ENCODE measurements at regions not wholly inside any gene's neighbourhood (a gene's known extent, or its start where the extent isn't known, plus 50 kb on each side); places are given as distances from the start of the nearest gene placed in this dataset.

DNA sequence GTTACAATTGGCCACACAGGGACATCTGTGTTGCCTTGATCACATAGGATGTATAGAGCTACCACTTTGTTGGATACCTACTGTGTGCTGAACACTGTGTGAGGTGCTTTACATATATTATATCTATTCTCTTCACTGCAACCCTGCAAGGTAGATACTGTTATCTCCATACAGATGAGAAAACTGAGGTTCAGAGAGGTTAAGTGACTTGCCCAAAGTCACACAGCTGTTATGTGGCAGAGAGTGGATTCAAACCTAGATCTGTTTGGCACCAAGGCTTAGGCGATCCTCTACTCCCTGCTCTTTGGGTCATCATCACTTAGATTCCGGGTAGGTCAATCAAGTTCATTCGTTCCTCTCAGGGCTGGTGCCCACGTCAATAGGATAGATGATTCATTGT lies 260.5 kb upstream of the IRX3 start:
- Histone ChIP-seq H2AFZ (ENCODE audit: low read depth, low read length) (no peak overlapping the region), H4K20me1 (ENCODE audit: insufficient read depth) (no peaks in the 10 kb centered on the region), H3F3A (ENCODE audit: insufficient read depth, low read length, poor library complexity, severe bottlenecking) (no peaks in the 10 kb centered on the region), H3K27me3 (ENCODE audit: insufficient read depth, low read depth, low read length) (peaks cover 7% of the 10 kb centered on the region), H3K9me3 (ENCODE audit: low read length) (no peaks in the 10 kb centered on the region), H3K9ac (ENCODE audit: low read length) (no peak overlapping the region), H3K27ac (ENCODE audit: low read length) (peak overlapping the region; percentile 80), H3K79me2 (replicated peaks; ENCODE audit: insufficient read depth, low read length) (no peaks in the 10 kb centered on the region), H3K9me2 (ENCODE audit: insufficient read depth, low read length) (no peaks in the 10 kb centered on the region), H3K4me2 (ENCODE audit: low read length) (no peak overlapping the region), H3K4me3 (ENCODE audit: low read length) (no peak overlapping the region), H3K36me3 (ENCODE audit: insufficient read depth, low read length) (no peaks in the 10 kb centered on the region)
- TF ChIP-seq TAF1 (IDR thresholded peaks at IDR 0.05; ENCODE audit: low read depth) (no peak), MXI1 (conservative IDR thresholded peaks at IDR 0.05; ENCODE audit: poor library complexity, severe bottlenecking) (no peak), EZH2 (IDR thresholded peaks at IDR 0.05; ENCODE audit: borderline replicate concordance, insufficient read depth, low read length, poor library complexity, severe bottlenecking) (no peak), SMC3 (conservative IDR thresholded peaks at IDR 0.05; ENCODE audit: poor library complexity) (no peak), EP300 (conservative IDR thresholded peaks at IDR 0.05; ENCODE audit: poor library complexity, severe bottlenecking) (no peak), POLR2AphosphoS5 (IDR thresholded peaks at IDR 0.05) (no peak), RAD21 (conservative IDR thresholded peaks at IDR 0.05) (no peak)
- TF ChIP-seq, protein P1, sequence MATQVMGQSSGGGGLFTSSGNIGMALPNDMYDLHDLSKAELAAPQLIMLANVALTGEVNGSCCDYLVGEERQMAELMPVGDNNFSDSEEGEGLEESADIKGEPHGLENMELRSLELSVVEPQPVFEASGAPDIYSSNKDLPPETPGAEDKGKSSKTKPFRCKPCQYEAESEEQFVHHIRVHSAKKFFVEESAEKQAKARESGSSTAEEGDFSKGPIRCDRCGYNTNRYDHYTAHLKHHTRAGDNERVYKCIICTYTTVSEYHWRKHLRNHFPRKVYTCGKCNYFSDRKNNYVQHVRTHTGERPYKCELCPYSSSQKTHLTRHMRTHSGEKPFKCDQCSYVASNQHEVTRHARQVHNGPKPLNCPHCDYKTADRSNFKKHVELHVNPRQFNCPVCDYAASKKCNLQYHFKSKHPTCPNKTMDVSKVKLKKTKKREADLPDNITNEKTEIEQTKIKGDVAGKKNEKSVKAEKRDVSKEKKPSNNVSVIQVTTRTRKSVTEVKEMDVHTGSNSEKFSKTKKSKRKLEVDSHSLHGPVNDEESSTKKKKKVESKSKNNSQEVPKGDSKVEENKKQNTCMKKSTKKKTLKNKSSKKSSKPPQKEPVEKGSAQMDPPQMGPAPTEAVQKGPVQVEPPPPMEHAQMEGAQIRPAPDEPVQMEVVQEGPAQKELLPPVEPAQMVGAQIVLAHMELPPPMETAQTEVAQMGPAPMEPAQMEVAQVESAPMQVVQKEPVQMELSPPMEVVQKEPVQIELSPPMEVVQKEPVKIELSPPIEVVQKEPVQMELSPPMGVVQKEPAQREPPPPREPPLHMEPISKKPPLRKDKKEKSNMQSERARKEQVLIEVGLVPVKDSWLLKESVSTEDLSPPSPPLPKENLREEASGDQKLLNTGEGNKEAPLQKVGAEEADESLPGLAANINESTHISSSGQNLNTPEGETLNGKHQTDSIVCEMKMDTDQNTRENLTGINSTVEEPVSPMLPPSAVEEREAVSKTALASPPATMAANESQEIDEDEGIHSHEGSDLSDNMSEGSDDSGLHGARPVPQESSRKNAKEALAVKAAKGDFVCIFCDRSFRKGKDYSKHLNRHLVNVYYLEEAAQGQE (IDR thresholded peaks at IDR 0.05; ENCODE audit: borderline replicate concordance): no peak
- TF ChIP-seq, protein P2, sequence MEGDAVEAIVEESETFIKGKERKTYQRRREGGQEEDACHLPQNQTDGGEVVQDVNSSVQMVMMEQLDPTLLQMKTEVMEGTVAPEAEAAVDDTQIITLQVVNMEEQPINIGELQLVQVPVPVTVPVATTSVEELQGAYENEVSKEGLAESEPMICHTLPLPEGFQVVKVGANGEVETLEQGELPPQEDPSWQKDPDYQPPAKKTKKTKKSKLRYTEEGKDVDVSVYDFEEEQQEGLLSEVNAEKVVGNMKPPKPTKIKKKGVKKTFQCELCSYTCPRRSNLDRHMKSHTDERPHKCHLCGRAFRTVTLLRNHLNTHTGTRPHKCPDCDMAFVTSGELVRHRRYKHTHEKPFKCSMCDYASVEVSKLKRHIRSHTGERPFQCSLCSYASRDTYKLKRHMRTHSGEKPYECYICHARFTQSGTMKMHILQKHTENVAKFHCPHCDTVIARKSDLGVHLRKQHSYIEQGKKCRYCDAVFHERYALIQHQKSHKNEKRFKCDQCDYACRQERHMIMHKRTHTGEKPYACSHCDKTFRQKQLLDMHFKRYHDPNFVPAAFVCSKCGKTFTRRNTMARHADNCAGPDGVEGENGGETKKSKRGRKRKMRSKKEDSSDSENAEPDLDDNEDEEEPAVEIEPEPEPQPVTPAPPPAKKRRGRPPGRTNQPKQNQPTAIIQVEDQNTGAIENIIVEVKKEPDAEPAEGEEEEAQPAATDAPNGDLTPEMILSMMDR (IDR thresholded peaks at IDR 0.05; ENCODE audit: poor library complexity, severe bottlenecking): no peak

DNA sequence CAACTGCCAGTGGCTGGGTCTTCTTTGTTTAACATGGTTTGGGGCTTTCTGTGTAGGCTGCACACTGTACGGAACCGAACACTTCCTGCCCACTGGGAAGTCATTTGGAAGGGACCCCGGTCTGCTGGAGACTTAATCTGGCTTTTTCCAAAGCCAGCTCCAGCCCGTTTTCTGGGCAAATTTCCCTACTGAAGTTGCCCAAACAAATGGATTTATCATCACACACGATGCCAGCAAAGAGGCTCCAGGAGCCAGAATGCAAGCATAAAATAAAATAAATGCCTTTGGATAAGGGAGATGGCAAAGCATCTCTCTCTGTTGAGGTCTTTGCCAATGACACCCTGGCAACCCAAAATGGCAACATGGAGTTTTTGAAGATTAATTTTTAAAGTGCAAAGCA lies 259.9 kb upstream of the IRX3 start:
- Histone ChIP-seq H3K36me3 (ENCODE audit: insufficient read depth, low read length) (no peaks in the 10 kb centered on the region), H3K9me3 (ENCODE audit: low read length) (no peaks in the 10 kb centered on the region), H3K27ac (ENCODE audit: low read length) (peak overlapping the region; percentile 80), H4K20me1 (ENCODE audit: insufficient read depth) (no peaks in the 10 kb centered on the region), H3K4me3 (ENCODE audit: low read length) (peak overlapping the region; percentile 50), H3K27me3 (ENCODE audit: insufficient read depth, low read depth, low read length) (peaks cover 7% of the 10 kb centered on the region), H3K9me2 (ENCODE audit: insufficient read depth, low read length) (no peaks in the 10 kb centered on the region), H3K9ac (ENCODE audit: low read length) (peak overlapping the region; percentile 51), H3K4me2 (ENCODE audit: low read length) (peak overlapping the region; percentile 45), H3K79me2 (replicated peaks; ENCODE audit: insufficient read depth, low read length) (no peaks in the 10 kb centered on the region), H3F3A (ENCODE audit: insufficient read depth, low read length, poor library complexity, severe bottlenecking) (no peaks in the 10 kb centered on the region), H2AFZ (ENCODE audit: low read depth, low read length) (no peak overlapping the region)
- no peak for TF ChIP-seq POLR2AphosphoS5 (IDR thresholded peaks at IDR 0.05)
- no peak for TF ChIP-seq RAD21 (conservative IDR thresholded peaks at IDR 0.05)
- no peak for TF ChIP-seq MXI1 (conservative IDR thresholded peaks at IDR 0.05; ENCODE audit: poor library complexity, severe bottlenecking)
- no peak for TF ChIP-seq SMC3 (conservative IDR thresholded peaks at IDR 0.05; ENCODE audit: poor library complexity)
- TF ChIP-seq, protein P1 (IDR thresholded peaks at IDR 0.05; ENCODE audit: borderline replicate concordance): no peak
- TF ChIP-seq, protein P2 (IDR thresholded peaks at IDR 0.05; ENCODE audit: poor library complexity, severe bottlenecking): no peak
- TF ChIP-seq EP300 (conservative IDR thresholded peaks at IDR 0.05; ENCODE audit: poor library complexity, severe bottlenecking): no peak
- TF ChIP-seq TAF1 (IDR thresholded peaks at IDR 0.05; ENCODE audit: low read depth): no peak
- no peak for TF ChIP-seq EZH2 (IDR thresholded peaks at IDR 0.05; ENCODE audit: borderline replicate concordance, insufficient read depth, low read length, poor library complexity, severe bottlenecking)
